ENCODE measurements at regions not wholly inside any gene's neighbourhood (a gene's known extent, or its start where the extent isn't known, plus 50 kb on each side); places are given as distances from the start of the nearest gene placed in this dataset.

GRCh38 chr1:57989877-57990276 is 556.6 kb downstream of the OMA1 start:
- no peak for TF ChIP-seq CTCF (IDR thresholded peaks at IDR 0.05)
- Histone ChIP-seq H3K9me3 (no peaks in the 10 kb centered on the region), H3K4me3 (no peak overlapping the region), H3K27me3 (no peaks in the 10 kb centered on the region), H3K36me3 (no peaks in the 10 kb centered on the region), H3K27ac (no peak overlapping the region), H3K4me1 (no peaks in the 10 kb centered on the region)
- intact Hi-C loops (cut with DNase I; ENCODE audit: low total_unique reads): no loop called here
- no peak for DNase-seq

- no peaks in the 10 kb centered on the region for H3K4me1 ChIP-seq
- no peak for DNase-seq
- intact Hi-C loops (cut with DNase I; ENCODE audit: low total_unique reads): no loop called here
- no peak overlapping the region for H3K27ac ChIP-seq
- no peak for TF ChIP-seq CTCF (IDR thresholded peaks at IDR 0.05)
- no peaks in the 10 kb centered on the region for H3K27me3 ChIP-seq
- H3K9me3 ChIP-seq: no peaks in the 10 kb centered on the region
- no peak overlapping the region for H3K4me3 ChIP-seq
- H3K36me3 ChIP-seq: no peaks in the 10 kb centered on the region
Measured at GRCh38 chr1:57987523-57987922, 559.0 kb downstream of the OMA1 start.

- Histone ChIP-seq H3K4me1 (no peaks in the 10 kb centered on the region), H3K27me3 (no peaks in the 10 kb centered on the region), H3K4me3 (no peak overlapping the region), H3K9me3 (no peaks in the 10 kb centered on the region), H3K36me3 (no peaks in the 10 kb centered on the region), H3K27ac (no peak overlapping the region)
- intact Hi-C loops (cut with DNase I; ENCODE audit: low total_unique reads): no loop called here
- no peak for TF ChIP-seq CTCF (IDR thresholded peaks at IDR 0.05)
- no peak for DNase-seq
Measured at GRCh38 chr1:57986432-57986831, 560.1 kb downstream of the OMA1 start.

- no peak overlapping the region for H3K4me3 ChIP-seq
- no peak for DNase-seq
- intact Hi-C loops (cut with DNase I; ENCODE audit: low total_unique reads): no loop called here
- no peak for TF ChIP-seq CTCF (IDR thresholded peaks at IDR 0.05)
- H3K4me1 ChIP-seq: no peaks in the 10 kb centered on the region
- H3K9me3 ChIP-seq: no peaks in the 10 kb centered on the region
- H3K27ac ChIP-seq: no peak overlapping the region
- H3K36me3 ChIP-seq: no peaks in the 10 kb centered on the region
- H3K27me3 ChIP-seq: no peaks in the 10 kb centered on the region
Measured at GRCh38 chr1:57984277-57984676, 560.4 kb upstream of the DAB1 start.

GRCh38 chr1:57983441-57983840 is 559.6 kb upstream of the DAB1 start:
- DNase-seq: no peak
- no peak for TF ChIP-seq CTCF (IDR thresholded peaks at IDR 0.05)

GRCh38 chr1:57982852-57983251 is 559.0 kb upstream of the DAB1 start:
- intact Hi-C loops (cut with DNase I; ENCODE audit: low total_unique reads): no loop called here
- no peaks in the 10 kb centered on the region for H3K36me3 ChIP-seq
- no peak overlapping the region for H3K27ac ChIP-seq
- no peaks in the 10 kb centered on the region for H3K27me3 ChIP-seq
- no peak for TF ChIP-seq CTCF (IDR thresholded peaks at IDR 0.05)
- no peaks in the 10 kb centered on the region for H3K4me1 ChIP-seq
- H3K9me3 ChIP-seq: no peaks in the 10 kb centered on the region
- no peak for DNase-seq
- no peak overlapping the region for H3K4me3 ChIP-seq

More at GRCh38 chr1:57983441-57983840, 559.6 kb upstream of the DAB1 start:
- no peaks in the 10 kb centered on the region for H3K27me3 ChIP-seq
- no peaks in the 10 kb centered on the region for H3K36me3 ChIP-seq
- intact Hi-C loops (cut with DNase I; ENCODE audit: low total_unique reads): no loop called here
- no peaks in the 10 kb centered on the region for H3K9me3 ChIP-seq
- no peaks in the 10 kb centered on the region for H3K4me1 ChIP-seq
- H3K4me3 ChIP-seq: no peak overlapping the region
- no peak overlapping the region for H3K27ac ChIP-seq
